Endothelial cell of hepatic sinusoid (primary cell): ENCODE measurements at regions not wholly inside any gene's neighbourhood (a gene's known extent, or its start where the extent isn't known, plus 50 kb on each side); places are given as distances from the start of the nearest gene placed in this dataset.

Experiments
- in situ Hi-C: cut with HindIII; loops from 2 replicates; pipeline ENCODE4 v1.10.0; 2017; ENCODE audit warnings: low sequenced_read_pairs

DNA sequence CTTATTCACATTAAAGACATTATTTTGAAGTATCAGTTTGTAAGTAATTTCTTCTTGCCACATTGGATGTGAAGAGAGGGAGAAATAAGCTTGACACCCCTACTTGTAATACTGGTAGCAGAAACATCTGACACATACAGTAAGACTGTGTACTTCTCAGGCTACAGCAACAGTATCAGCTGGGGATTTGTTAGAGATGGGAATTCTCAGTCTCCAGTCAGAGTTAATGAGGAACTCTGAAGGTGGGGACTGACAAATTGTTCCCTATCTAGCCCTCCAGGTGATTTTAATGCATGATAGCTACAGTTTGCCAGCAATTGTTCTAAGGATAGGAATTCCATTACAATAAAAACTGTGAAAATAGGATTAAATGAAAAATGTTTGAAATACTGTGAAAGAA is 524.8 kb downstream of the PRR16 start:
- in situ Hi-C loops: no loop called here

DNA sequence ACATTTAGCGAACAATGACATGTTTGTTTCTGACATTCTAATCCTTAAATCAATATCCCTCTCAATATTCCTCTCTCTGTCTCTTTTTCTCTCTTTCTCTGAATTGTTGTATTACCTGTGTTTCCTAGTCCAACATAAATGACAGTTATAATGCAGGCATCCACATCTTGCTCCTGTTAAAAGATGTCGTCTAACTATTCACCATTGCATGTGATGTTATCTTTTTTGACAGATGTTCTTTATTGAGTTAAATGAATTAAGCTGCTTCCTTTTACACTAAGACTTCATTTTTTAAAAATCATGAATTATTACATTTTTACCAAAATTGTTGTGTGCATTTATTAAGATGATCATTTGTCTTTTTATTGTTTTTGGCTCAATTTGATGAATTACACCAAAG is 527.5 kb downstream of the PRR16 start:
- in situ Hi-C loops: no loop called here

DNA sequence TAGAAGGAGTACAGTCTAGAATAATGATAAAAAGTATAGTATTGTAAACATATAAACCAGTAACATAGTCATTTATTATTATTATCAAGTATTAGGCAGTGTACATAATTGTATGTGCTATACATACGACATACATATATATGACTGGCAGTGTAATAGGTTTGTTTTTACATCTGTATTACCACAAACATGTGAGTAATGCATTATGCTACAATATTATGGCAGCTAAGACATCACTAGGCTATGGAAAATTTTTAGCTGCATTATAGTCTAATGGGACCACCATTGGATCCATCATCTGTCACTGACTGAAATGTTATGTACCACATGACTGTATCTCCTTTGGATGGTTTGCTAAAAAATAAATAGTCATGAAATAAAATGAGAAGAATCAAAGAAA is 530.0 kb downstream of the PRR16 start:
- in situ Hi-C loops: no loop called here

DNA sequence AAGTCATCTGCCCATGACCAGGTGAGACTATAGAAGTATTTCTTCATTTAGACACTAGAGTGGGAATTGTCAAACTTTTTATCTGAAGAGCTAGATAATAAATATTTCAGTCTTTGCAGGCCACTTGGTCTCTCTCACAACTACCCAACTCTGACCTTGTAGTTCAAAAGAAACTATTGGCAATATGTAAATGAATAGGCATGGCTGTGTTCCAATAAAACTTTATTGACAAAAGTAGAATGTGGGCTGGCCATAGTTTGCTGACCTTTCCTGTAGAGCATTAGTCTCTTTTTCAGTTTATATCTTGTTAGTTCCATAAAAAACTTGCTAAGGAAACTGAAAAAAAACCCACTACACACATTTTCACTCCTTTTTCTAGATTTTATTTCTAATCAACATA is 535.5 kb downstream of the PRR16 start:
- in situ Hi-C loops: loop anchor here (5.0 kb wide), 1 partner anchor 33 kb away; no protein-coding TSS in a partner anchor

DNA sequence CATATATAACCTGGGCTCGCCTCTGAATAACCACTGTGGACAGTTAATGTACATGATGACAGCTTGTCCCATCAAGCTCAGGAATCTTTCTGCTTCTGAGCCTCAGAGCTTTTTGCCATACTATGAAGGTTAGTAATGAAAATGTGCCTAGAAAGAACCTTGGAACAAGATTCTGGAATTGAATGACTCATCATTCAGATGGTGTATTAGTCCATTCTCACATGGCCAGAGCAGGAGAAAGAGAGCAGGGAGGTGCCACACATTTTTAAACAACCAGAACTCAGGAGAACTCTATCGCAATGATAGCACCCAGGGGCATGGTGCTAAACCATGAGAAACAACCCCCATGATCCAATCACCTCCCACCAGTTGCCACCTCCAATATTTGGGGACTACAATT is 542.1 kb downstream of the PRR16 start:
- in situ Hi-C loops: no loop called here

DNA sequence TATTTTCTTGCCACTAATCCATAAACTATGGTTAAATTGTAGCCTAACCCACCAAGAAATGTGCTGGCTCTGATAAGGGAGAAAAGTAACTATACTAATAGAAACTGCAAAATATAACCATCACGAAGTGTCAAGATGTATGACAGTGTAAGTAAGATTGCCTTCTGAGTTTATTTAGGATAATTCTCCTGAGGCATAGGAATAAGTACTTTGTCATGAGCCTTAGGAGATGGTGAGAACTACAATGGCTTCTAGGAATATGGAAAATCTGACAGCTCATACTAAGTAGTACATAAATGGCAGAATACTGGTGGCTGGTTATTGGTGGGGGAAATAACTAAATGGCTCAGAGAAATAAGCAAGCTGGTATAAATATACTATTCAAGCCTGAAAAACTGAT is 543.9 kb downstream of the PRR16 start:
- in situ Hi-C loops: no loop called here

DNA sequence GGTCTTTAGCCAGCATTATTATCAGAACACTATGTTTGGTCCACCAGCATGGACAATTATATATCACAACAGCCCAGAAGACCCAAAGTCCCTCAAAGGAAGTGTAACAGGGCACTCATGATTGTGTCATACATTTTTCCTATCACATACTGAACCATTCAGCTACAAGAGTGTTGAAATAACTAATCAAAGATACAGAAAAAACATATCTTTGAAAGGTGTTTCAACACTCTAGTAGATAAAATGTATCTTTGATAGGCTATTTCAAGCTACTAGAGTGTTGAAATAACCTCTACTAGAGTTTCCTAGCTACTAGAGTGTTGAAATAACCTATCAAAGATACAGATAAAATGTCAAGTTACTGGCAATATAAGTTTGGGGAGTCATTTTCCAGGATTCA is 545.0 kb downstream of the PRR16 start:
- in situ Hi-C loops: no loop called here

DNA sequence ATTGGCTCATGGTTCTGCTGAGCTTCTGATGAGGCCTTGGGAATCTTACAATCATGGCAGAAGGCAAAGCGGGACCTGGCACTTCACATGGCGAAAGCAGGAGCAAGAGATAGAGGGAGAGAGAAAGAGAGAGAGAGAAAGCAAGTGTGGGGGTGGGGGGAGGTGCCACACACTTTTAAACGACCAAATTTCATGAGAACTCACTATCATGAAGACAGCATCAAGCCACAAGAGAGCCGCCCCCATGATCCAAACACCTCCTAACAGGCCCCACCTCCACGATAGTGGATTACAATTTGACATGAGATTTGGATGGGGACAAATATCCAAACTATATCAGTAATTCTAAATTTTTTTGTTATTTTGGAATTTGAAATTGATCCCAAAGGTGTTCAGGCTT is 553.9 kb downstream of the PRR16 start:
- in situ Hi-C loops: no loop called here

DNA sequence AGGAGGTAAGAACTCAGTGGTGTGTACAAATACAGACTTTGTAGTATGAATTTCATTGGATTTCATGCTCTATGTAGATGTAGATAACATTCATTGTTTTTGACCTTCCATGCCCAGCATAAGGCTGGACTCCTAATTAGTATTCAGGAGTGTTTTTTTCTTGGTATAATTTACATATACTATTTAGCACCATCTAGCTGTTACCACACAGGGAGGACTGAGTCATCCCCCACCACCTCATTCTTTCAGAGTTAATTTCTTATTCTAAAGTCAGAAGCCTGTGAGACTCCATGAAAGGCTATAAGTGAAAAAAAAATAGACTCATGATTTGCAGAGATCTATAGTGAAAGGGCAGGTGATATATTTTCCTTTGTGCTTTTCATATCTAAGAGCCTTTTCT is 555.0 kb downstream of the PRR16 start:
- in situ Hi-C loops: no loop called here

DNA sequence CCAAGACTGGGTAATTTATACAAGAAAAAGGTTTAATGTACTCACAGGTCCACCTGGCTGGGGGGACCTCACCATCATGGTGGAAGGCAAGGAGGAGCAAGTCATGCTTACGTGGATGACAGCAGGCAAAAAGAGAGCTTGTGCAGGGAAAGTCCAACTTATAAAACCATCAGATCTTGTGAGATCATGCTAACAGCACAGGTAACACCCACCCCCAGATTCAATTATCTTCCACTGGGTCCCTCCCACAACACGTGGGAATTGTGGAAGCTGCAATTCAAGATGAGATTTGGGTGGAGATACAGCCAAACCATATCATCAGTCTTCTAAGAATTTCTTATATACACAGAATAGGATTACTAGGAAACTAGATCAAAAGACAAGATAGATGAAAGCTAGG is 555.6 kb downstream of the PRR16 start:
- in situ Hi-C loops: no loop called here

DNA sequence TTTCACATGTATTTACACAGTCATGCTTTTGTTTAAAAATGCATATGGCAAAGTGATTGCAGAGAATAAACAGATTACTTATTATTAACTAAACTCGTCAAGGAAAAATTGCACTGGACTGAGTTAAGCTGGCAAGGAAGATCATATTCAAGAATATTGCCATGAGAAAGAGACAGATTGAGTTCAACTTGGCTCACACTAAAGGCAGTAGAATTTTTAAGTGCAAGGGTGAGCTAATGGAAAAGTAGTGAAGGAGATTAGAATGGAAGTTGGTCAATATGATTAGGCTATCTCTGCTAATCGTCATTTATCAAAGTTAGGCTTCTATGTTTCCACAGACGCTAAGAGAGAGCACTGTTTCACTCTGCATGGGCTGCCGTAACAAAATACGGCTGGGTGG is 557.6 kb downstream of the PRR16 start:
- in situ Hi-C loops: no loop called here

DNA sequence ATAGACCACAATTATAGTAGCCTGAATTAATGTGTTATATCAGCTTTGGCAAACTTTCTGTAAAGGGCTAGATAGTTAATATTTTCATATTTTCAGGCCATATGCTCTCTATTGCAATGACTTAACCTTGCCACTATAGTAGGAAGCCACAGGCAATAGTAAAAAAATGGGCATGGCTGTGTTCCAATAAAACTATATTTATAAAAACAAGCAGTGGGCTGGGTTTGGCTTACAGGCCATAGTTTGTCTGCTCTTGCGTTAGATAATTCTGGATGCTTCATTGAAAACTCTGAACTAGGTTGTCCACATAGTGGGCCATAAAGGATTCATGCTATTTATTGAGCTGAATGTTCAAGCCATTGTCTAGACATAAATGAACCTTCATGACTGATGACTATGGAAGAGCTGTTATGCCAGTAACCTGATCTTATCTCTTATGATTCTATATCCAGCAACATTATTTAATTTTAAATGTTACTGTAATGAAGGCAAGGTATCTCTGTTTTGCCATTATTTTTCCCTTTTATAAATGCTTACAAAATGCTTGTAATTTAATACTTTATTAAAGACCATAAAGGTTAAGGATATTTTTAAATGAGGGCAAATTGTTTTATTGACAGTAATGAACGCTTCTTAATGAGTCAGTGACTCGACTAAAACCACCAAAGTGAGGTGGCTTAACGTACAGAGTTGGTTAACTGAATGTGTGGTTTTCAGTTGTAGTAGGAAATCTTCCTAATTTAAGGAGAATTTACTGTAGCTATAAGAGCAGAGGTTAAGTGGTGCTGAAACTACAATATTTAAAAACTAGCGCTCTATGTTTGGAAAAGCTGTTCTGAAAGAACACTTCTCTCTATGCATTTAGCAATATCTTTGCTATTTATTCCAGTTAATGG is 560.6 kb downstream of the PRR16 start:
- in situ Hi-C loops: no loop called here

DNA sequence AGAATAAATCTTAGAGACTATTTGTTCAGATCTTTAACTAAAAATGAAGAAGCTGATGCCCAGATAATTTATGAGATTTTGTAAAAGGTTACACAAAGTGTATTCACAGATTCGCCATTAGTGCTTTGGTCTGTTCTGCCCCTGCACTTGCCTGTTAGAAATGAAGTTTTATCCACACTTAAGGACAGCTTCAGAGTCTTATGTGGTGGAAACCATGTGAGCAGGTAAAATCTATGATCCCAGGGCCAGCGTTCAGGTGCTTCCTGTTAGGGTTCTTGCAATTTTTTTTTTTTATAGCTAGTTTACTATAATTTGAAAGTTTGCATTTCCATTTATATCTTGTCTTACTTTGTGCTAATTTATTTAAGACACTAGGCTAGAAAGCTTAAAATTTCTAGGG is 561.6 kb downstream of the PRR16 start:
- in situ Hi-C loops: no loop called here

DNA sequence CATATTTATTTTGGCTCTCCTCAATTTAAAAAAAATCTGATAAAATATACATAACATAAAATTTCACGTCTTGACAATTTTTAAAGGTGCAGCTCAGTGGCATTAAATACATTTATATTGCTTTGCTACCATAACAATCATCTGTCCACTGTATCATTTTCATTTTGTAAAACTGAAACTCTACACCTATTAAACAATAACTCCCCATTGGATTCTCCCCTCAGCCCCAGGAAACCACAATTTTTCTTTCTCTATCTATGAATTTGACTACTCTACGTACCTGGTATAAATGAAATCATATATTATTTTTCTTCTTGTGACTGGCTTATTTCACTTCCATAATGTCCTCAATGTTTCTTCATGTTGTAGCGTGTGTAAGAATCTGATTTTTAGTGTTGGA is 563.5 kb downstream of the PRR16 start:
- in situ Hi-C loops: no loop called here

DNA sequence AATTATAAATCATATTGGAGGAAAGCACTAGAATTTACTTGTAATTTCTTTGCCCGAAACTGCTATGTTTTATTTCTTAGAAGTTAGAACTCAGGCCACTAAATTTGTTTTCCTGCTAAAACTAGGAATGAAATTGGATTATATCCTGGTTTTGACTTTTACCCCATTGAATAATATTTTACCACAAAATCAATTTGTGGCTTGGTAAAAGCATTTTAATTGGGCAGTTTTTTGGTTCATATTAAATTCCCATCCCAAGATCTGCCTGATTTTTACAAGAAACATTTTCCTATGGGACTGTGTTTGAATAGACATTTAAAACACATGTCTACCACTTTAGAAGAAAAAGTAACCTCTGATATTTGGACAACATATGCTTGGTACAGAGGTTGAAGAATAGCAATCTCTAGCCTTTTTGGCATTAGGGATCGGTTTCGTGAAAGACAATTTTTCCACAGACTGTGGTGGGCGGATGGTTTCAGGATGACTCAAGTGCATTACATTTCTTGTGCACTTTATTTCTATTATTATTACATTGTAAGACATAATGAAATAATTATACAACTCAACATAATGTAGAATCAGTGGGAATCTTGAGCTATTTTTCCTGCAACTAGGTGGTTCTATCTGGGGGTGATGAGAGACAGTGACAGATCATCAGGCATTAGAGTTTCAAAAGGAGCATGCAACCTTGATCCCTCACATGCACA is 565.6 kb downstream of the PRR16 start:
- in situ Hi-C loops: loop anchor here (5.0 kb wide), 1 partner anchor 32 kb away; no protein-coding TSS in a partner anchor

DNA sequence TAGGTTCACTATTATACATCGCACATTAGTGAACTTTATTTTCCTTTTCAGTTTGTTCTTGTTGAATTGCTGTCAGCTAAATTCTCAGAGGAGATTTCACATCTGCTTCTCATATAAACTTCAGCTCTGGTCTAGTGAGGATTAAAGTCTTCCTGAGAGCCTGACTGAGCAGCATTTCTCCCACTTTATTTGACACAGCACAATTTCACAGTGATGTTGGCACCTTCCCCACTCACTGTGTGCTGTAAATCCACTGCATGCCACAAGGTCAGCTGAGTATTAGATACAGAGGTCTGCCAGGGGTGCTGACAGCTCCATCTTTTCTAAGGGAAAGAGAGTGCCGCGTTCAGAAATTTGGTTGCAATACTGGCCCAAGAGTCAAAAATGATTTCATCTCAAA is 567.4 kb downstream of the PRR16 start:
- in situ Hi-C loops: loop anchor here (5.0 kb wide), 1 partner anchor 34 kb away; no protein-coding TSS in a partner anchor

DNA sequence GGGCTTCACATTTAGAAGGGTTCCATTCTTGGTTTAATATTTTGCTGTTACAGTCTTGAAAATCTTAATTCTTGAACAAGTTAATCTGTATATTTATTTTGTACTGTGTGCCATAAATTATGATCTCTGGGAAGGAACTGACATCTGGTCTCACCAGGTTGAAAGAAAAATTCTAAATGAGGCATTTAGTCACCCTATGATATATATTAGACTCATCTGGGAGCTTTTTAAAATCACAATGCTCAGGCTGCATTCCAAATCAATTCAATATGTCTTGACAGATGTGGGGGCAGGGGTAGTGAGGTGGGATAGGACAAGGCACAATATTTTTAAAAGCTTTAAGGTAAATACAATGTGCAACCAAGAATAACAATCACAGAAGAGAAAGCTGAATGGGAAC is 569.2 kb downstream of the PRR16 start:
- in situ Hi-C loops: loop anchor here (5.0 kb wide), 1 partner anchor 36 kb away; no protein-coding TSS in a partner anchor

DNA sequence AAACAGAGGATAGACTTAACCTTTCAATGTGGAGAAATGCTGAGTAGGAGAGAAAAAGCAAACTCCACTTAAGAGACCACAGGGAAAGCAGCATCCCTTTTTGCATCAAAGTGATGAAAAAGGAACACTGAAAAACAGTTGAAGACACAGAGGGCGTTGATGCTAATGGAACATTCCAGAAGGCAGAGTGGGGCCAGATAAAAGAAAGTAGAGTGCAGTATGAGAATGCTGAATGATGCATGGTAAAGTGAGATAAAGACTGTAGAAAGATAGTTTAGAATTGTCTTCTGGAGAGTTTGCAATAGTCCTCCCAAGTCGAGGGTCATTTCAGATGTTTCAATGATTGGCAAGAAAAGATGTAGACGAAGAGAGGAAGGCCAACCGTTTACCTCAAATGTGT is 574.3 kb downstream of the PRR16 start:
- in situ Hi-C loops: no loop called here

DNA sequence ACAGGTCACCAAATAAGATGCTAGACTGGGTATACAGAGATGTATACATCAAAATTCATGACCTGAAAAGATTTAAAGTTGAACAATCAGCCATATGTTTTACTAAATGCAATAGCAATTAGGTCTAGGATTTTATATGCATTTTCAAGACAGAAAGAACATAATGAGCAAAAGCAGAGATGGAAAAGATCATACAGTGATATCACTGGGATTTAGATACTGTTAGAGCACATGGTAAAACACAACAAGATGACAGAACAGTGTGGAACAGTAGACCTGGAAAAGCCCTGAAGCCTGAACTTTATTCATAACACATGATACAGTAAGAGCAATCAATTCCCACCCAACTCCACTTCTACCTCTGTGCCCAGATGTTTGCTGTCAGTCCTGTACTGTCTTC is 585.9 kb downstream of the PRR16 start:
- in situ Hi-C loops: no loop called here

DNA sequence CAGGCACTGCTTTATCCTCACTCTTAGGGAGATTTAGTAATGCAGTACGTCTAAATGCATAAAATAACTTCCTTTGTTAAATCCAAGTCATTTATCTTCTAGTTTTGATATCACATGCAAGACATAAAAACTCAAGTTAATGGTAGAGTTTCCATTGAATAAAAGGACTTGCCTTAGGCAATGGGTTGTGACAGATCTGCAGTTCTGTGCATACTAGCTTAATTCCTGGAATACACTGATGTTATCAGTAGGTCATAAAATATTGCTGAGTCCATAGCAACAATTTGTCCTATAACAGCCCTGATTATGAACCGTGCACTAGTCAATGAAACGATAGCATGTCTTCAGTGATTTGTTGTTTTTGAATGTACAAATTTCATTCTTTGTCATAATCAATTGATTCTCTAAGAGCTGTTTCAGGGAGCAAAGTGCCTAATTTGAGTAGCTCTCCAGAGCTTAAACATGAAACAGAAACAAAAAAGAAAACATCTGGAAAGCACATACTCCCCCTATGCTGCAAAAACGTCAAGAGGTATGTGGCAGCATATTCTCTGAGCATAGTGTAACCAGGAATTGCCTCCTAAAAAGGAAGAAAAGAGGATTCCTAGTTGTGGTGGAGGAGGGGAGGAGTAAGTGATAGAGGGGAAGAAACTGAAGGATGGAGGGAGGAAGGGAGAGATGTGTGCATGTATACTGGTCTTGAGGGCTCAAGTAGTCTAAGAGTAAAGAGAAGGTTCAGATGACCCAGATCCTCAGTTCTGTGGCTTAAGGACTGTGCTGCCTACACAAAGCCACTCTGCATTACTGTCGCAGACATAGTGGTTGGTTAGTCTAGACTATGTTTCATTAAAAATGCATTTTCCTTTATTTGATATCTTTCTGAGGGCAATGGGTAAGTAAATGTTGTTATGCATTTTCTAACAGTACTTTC is 589.2 kb downstream of the PRR16 start:
- in situ Hi-C loops: no loop called here

DNA sequence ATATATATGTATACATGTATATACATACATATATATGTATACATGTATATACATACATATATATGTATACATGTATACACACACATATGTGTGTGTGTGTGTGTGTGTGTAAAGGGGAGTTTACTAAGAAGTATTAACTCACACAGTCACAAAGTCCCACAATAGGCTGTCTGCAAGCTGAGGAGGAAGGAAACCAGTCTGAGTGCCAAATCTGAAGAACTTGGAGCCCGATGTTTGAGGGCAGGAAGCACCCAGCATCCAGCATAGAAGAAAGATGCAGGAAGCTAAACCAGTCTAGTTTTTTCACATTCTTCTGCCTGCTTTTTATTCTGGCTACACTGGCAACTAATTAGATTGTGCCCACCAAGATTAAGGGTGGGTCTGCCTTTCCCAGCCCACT is 591.5 kb downstream of the PRR16 start:
- in situ Hi-C loops: no loop called here
